Uterus (tissue), 2 donors: ENCODE measurements at regions not wholly inside any gene's neighbourhood (a gene's known extent, or its start where the extent isn't known, plus 50 kb on each side); places are given as distances from the start of the nearest gene placed in this dataset.

Experiments used
- CTCF ChIP-seq, 4 experiments: fragments of 200-600 bp in 2 of 4; fragments of 450-650 bp in 2 of 4; sonication (generic) in 2 of 4; IDR thresholded peaks; one replicate each; pipeline ENCODE4 v1.5.1; 2016 to 2019; ENCODE audit warnings: antibody characterized with exemption in 4 of 4, mild to moderate bottlenecking in 2 of 4, moderate library complexity in 1 of 4
- POLR2A ChIP-seq, 2 donors: fragments of 450-650 bp; IDR thresholded peaks; one replicate each; pipeline ENCODE4 v1.6.1; 2016; ENCODE audit warnings: antibody characterized with exemption in 2 of 2, mild to moderate bottlenecking in 1 of 2, moderate library complexity in 1 of 2

GRCh38 chr18:76589866-76590265, 94.8 kb upstream of the ZNF516 start:
- TF ChIP-seq CTCF (IDR thresholded peaks at IDR 0.05) (no peak), POLR2A (IDR thresholded peaks at IDR 0.05) (no peak)
